H1 (cell line): ENCODE measurements at regions not wholly inside any gene's neighbourhood (a gene's known extent, or its start where the extent isn't known, plus 50 kb on each side); places are given as distances from the start of the nearest gene placed in this dataset.

Experiments used
- CTCF ChIA-PET: fragments of 300-600 bp; sonication (Branson Sonifier 250); formaldehyde crosslinking; loops from one replicate; lab custom pipeline; 2021; ENCODE audit not compliant: partially characterized antibody; lab: Charles Lee
- POLR2A ChIA-PET: fragments of 300-600 bp; sonication (Branson Sonifier 250); formaldehyde crosslinking; loops from one replicate; lab custom pipeline; 2021; ENCODE audit warnings: inconsistent platforms; ENCODE audit not compliant: partially characterized antibody; lab: Charles Lee
- DNase-seq, 2 experiments: peaks; one replicate each; pipeline versions ENCODE4 v3.0.0 to v3.0.0-alpha.2; 2010 to 2022; ENCODE audit warnings: low spot score in 2 of 2, low read depth in 1 of 2, mixed read lengths in 1 of 2
- FAIRE-seq: peaks from 2 replicates; lab custom pipeline; 2011; peaks lifted over from hg19 to GRCh38; lab: Jason Lieb, UNC
- H2AFZ ChIP-seq: 2 replicates; pipeline ENCODE4 v1.8.1; 2012; ENCODE audit warnings: low read length, inconsistent platforms
- H2AK5ac ChIP-seq: 2 replicates; pipeline ENCODE4 v1.6.1; 2013; ENCODE audit warnings: low read depth, low read length
- H2BK120ac ChIP-seq: replicated peaks from 2 replicates; pipeline ENCODE3; 2013; ENCODE audit warnings: low read depth, low read length, inconsistent platforms
- H2BK12ac ChIP-seq: 2 replicates; pipeline ENCODE4 v1.6.1; 2013; ENCODE audit warnings: low read depth, low read length
- H2BK15ac ChIP-seq: 2 replicates; pipeline ENCODE4 v1.6.1; 2013; ENCODE audit warnings: low read length
- H2BK20ac ChIP-seq: 2 replicates; pipeline ENCODE4 v1.6.1; 2013; ENCODE audit warnings: low read length
- H2BK5ac ChIP-seq: 2 replicates; pipeline ENCODE4 v1.6.1; 2013; ENCODE audit warnings: low read depth, low read length
- H3K14ac ChIP-seq: 2 replicates; pipeline ENCODE4 v1.6.1; 2013; ENCODE audit warnings: inconsistent platforms; ENCODE audit not compliant: insufficient read length
- H3K18ac ChIP-seq: 2 replicates; pipeline ENCODE4 v1.6.1; 2013; ENCODE audit warnings: low read length; ENCODE audit errors: extremely low read depth
- H3K23ac ChIP-seq: 2 replicates; pipeline ENCODE4 v1.6.1; 2013; ENCODE audit warnings: inconsistent platforms; ENCODE audit not compliant: insufficient read length
- H3K23me2 ChIP-seq: 2 replicates; pipeline ENCODE4 v1.6.1; 2013; ENCODE audit warnings: low read depth, low read length
- H3K27ac ChIP-seq: 2 replicates; pipeline ENCODE4 v1.6.1; 2011; ENCODE audit warnings: low read depth, low read length, inconsistent platforms
- H3K27me3 ChIP-seq, 4 experiments: replicated peaks in 1 of 4; 1 replicate in 1 of 4; 2 replicates in 3 of 4; pipeline versions ENCODE4 v1.6.1 to v1.8.1; 2011 to 2013; ENCODE audit warnings: low read length in 3 of 4, mild to moderate bottlenecking in 3 of 4, inconsistent platforms in 2 of 4, mixed read lengths in 2 of 4, moderate library complexity in 1 of 4; ENCODE audit not compliant: control insufficient read depth in 3 of 4, insufficient read depth in 3 of 4; ENCODE audit errors: extremely low read depth in 1 of 4
- H3K36me3 ChIP-seq, 4 experiments: 2 replicates each; pipeline versions ENCODE4 v1.6.1 to v1.8.1; 2011 to 2013; ENCODE audit warnings: mild to moderate bottlenecking in 4 of 4, low read length in 3 of 4, moderate library complexity in 2 of 4, control low read depth in 1 of 4, inconsistent platforms in 1 of 4; ENCODE audit not compliant: insufficient read depth in 4 of 4, control insufficient read depth in 2 of 4
- H3K4ac ChIP-seq: replicated peaks from 2 replicates; pipeline ENCODE3; 2013; ENCODE audit warnings: low read length, low read depth, mixed read lengths, inconsistent platforms; ENCODE audit not compliant: insufficient read length
- H3K4me1 ChIP-seq, 4 experiments: replicated peaks in 1 of 4; 1 replicate in 1 of 4; 2 replicates in 3 of 4; pipeline versions ENCODE4 v1.6.1 to v1.8.1; 2011 to 2013; ENCODE audit warnings: low read length in 3 of 4, inconsistent platforms in 2 of 4, mixed read lengths in 1 of 4; ENCODE audit not compliant: insufficient read depth in 4 of 4, control insufficient read depth in 3 of 4
- H3K4me2 ChIP-seq, 2 experiments: 2 replicates each; pipeline versions ENCODE4 v1.6.1 to v1.8.1; 2011 to 2013; ENCODE audit warnings: low read depth in 2 of 2, low read length in 2 of 2, control low read depth in 1 of 2, inconsistent platforms in 1 of 2, mild to moderate bottlenecking in 1 of 2; ENCODE audit not compliant: insufficient read depth in 1 of 2
- H3K4me3 ChIP-seq, 4 experiments: fragments of 200-600, 300-600 bp in 1 of 4; sonication (generic), shearing (Covaris generic), sonication (Bioruptor Twin) in 1 of 4; 2 replicates each; pipeline versions ENCODE4 v1.5.1 to v1.8.1; 2011 to 2016; ENCODE audit warnings: low read length in 4 of 4, low read depth in 3 of 4, control low read depth in 2 of 4, inconsistent platforms in 2 of 4, mild to moderate bottlenecking in 2 of 4, mixed read lengths in 1 of 4, moderate library complexity in 1 of 4; ENCODE audit not compliant: insufficient read depth in 2 of 4; ENCODE audit errors: extremely low read depth in 1 of 4
- H3K56ac ChIP-seq: replicated peaks from 2 replicates; pipeline ENCODE3; 2013; ENCODE audit warnings: low read depth, mild to moderate bottlenecking, mixed read lengths, low read length, inconsistent platforms; ENCODE audit not compliant: insufficient read length
- H3K79me1 ChIP-seq: 2 replicates; pipeline ENCODE4 v1.6.1; 2013; ENCODE audit warnings: low read depth, low read length, control low read depth
- H3K79me2 ChIP-seq, 2 experiments: 2 replicates each; pipeline versions ENCODE4 v1.6.1 to v1.8.1; 2012 to 2013; ENCODE audit warnings: low read length in 2 of 2, mild to moderate bottlenecking in 2 of 2, inconsistent platforms in 1 of 2; ENCODE audit not compliant: insufficient read depth in 2 of 2, control insufficient read depth in 1 of 2
- H3K9ac ChIP-seq, 4 experiments: replicated peaks in 1 of 4; 1 replicate in 1 of 4; 2 replicates in 3 of 4; pipeline versions ENCODE4 v1.6.1 to v1.8.1; 2011 to 2013; ENCODE audit warnings: low read depth in 3 of 4, low read length in 3 of 4, control low read depth in 2 of 4, mild to moderate bottlenecking in 2 of 4, moderate library complexity in 2 of 4, inconsistent platforms in 1 of 4; ENCODE audit errors: extremely low read depth in 1 of 4
- H3K9me3 ChIP-seq, 2 experiments: 2 replicates each; pipeline versions ENCODE4 v1.6.1 to v1.8.1; 2012 to 2013; ENCODE audit warnings: mild to moderate bottlenecking in 2 of 2, moderate library complexity in 2 of 2, control low read depth in 1 of 2, inconsistent platforms in 1 of 2, low read depth in 1 of 2, low read length in 1 of 2, mixed read lengths in 1 of 2; ENCODE audit not compliant: insufficient read depth in 2 of 2
- H4K20me1 ChIP-seq, 2 experiments: replicated peaks in 1 of 2; 2 replicates each; pipeline versions ENCODE3 to v1.8.1; 2011 to 2013; ENCODE audit warnings: inconsistent platforms in 2 of 2, low read length in 2 of 2, mild to moderate bottlenecking in 1 of 2; ENCODE audit not compliant: insufficient read depth in 2 of 2, control insufficient read depth in 1 of 2
- H4K5ac ChIP-seq: 2 replicates; pipeline ENCODE4 v1.6.1; 2013; ENCODE audit warnings: low read length, low read depth, mixed read lengths, inconsistent platforms; ENCODE audit not compliant: insufficient read length
- H4K8ac ChIP-seq: 2 replicates; pipeline ENCODE4 v1.8.0; 2013; ENCODE audit warnings: mild to moderate bottlenecking, moderate library complexity, low read length, inconsistent platforms; ENCODE audit not compliant: insufficient read depth; ENCODE audit errors: extremely low read depth
- H4K91ac ChIP-seq: replicated peaks from 2 replicates; pipeline ENCODE3; 2013; ENCODE audit warnings: low read length, mixed read lengths, inconsistent platforms; ENCODE audit not compliant: insufficient read length
- ASH2L ChIP-seq: fragments of 200-600, 300-600 bp; sonication (generic); IDR thresholded peaks from one replicate; pipeline ENCODE4 v1.7.1; 2017; ENCODE audit warnings: low read length
- WGBS, 2 experiments: shearing (Covaris generic) in 1 of 2; methylation state at CpG; one replicate each; pipeline versions ENCODE4 v1.1.6 to v1.1.7; 2013 to 2015; ENCODE audit warnings: low lambda C conversion rate in 2 of 2, mixed read lengths in 2 of 2, inconsistent platforms in 1 of 2, low coverage in 1 of 2, missing lambda C conversion rate in 1 of 2; ENCODE audit not compliant: insufficient replicate concordance in 2 of 2, insufficient coverage in 1 of 2, insufficient read length in 1 of 2; ENCODE audit errors: extremely low coverage in 1 of 2, missing lambda C conversion rate in 1 of 2; 5-methylcytosine and 5-hydroxymethylcytosine counted together

DNA sequence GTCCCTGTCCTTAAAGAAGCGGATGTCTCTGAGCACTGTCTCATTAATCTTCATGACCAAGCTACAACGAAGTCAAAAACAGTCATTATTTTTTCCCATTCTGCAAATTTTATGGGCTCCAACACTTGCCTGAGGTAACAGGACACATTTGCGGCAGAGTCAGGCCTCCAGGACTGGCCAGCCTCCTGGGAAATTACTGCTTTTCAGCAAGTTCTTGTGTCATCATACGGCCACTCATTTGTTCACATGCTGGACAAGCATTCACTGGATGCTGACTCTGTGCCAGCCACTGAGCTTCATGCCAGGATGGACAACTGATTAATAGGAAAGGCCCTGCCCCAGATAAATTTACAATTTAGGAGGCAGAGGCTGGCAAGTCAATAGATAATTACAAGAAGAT is 305.7 kb downstream of the ACTL7B start:
- no peak overlapping the region for H3K56ac ChIP-seq
- no peak overlapping the region for H3K18ac ChIP-seq
- H2BK12ac ChIP-seq = no peak overlapping the region
- H4K91ac ChIP-seq = no peak overlapping the region
- H3K9me3 ChIP-seq = no peaks in the 10 kb centered on the region
- no peak overlapping the region for H4K8ac ChIP-seq
- no peak overlapping the region for H2BK5ac ChIP-seq
- WGBS, 2 experiments = 88% methylated on average over 4 of the region's 4 CpGs; no CpG with 5 or more reads in 1 of the 2 experiments
- no peak overlapping the region for H2AK5ac ChIP-seq
- H4K20me1 ChIP-seq = no peaks in the 10 kb centered on the region
- H3K36me3 ChIP-seq = no peaks in the 10 kb centered on the region
- no peak overlapping the region for H3K9ac ChIP-seq
- no peak overlapping the region for H3K4ac ChIP-seq
- no peaks in the 10 kb centered on the region for H3K79me2 ChIP-seq
- no peak overlapping the region for H2AFZ ChIP-seq
- no peak for TF ChIP-seq ASH2L
- TF ChIP-seq, all 59 proteins: peak for 0
- no peak overlapping the region for H3K14ac ChIP-seq
- no peaks in the 10 kb centered on the region for H3K23me2 ChIP-seq
- DNase-seq = no peak
- H3K4me1 ChIP-seq = no peaks in the 10 kb centered on the region
- ChIA-PET CTCF (interaction anchor here (0.6 to 3.0 kb wide), 8 partner anchors 9 to 1389 kb away, joined by 3 to 17 read pairs (median 3); no protein-coding TSS in a partner anchor), POLR2A (no interaction called here)
- no peak overlapping the region for H2BK15ac ChIP-seq
- H3K4me2 ChIP-seq = no peak overlapping the region
- H4K5ac ChIP-seq = no peak overlapping the region
- no peaks in the 10 kb centered on the region for H3K27me3 ChIP-seq
- H2BK20ac ChIP-seq = no peak overlapping the region
- H3K27ac ChIP-seq = no peak overlapping the region
- no peak for FAIRE-seq
- H3K79me1 ChIP-seq = no peaks in the 10 kb centered on the region
- H2BK120ac ChIP-seq = no peak overlapping the region
- no peak overlapping the region for H3K23ac ChIP-seq
- no peak overlapping the region for H3K4me3 ChIP-seq
